ENCODE measurements at regions not wholly inside any gene's neighbourhood (a gene's known extent, or its start where the extent isn't known, plus 50 kb on each side); places are given as distances from the start of the nearest gene placed in this dataset.

DNA sequence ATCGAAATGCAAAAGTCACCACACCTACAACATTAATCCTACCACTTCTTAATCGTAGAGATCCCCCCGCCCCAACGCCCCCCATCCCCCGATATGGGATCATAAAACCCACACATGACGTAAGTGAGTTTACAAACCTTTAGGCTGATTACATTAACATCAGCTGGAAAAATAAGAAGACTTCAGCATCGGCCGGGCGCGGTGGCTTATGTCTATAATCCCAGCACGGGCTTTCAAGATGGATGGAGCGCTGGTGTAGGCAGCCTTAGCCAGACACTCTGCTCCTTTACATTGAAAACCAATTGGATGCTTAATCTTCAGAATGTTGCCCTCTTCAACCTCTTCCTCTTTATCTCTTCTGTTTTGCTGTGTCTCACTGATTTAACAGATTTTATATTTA, 1376.0 kb downstream of the MAT2B start:
- Histone ChIP-seq H3K4me1 (ENCODE audit: control insufficient read depth in 1 of 2, insufficient read depth in 2 of 2, low read length in 2 of 2) (no peaks in the 10 kb centered on the region), H3K27ac (ENCODE audit: low read depth in 1 of 2, low read length in 2 of 2) (no peak overlapping the region), H3K9ac (ENCODE audit: insufficient read depth, low read length, poor library complexity, severe bottlenecking) (no peak overlapping the region), H2AFZ (ENCODE audit: insufficient read depth, low read depth, low read length, poor library complexity, severe bottlenecking) (no peak overlapping the region), H3K9me3 (replicated peaks in 1 of 2; ENCODE audit: control insufficient read depth in 1 of 2, insufficient read depth in 1 of 2, low read length in 2 of 2) (peaks cover 0 to 12% of the 10 kb centered on the region in 2 donors), H3K4me3 (replicated peaks in 1 of 3; ENCODE audit: low read depth in 2 of 3, low read length in 3 of 3) (no peak overlapping the region), H4K20me1 (ENCODE audit: insufficient read depth, low read length) (no peaks in the 10 kb centered on the region), H3K27me3 (ENCODE audit: control insufficient read depth in 2 of 2, insufficient read depth in 2 of 2, low read length in 2 of 2) (no peaks in the 10 kb centered on the region), H3K4me2 (replicated peaks; ENCODE audit: extremely low read depth, low read length, poor library complexity, severe bottlenecking) (no peak overlapping the region), H3K36me3 (replicated peaks in 1 of 2; ENCODE audit: control insufficient read depth in 1 of 2, insufficient read depth in 2 of 2, low read length in 2 of 2) (no peaks in the 10 kb centered on the region), H3K79me2 (ENCODE audit: insufficient read depth, low read length) (no peaks in the 10 kb centered on the region)
- Mint-ChIP-seq H3K4me1 (no peaks in the 10 kb centered on the region), H3K27ac (no peak overlapping the region), H3K27me3 (ENCODE audit: low read depth in 3 of 3) (no peaks in the 10 kb centered on the region), H3K4me3 (no peak overlapping the region), H3K36me3 (no peaks in the 10 kb centered on the region), H3K9me3 (peaks cover under 1 to 13% (median 6%) of the 10 kb centered on the region in 7 donors)
- WGBS (ENCODE audit: insufficient coverage), result 87% methylated on average over 3 of the region's 12 CpGs
- TF ChIP-seq, protein P1, sequence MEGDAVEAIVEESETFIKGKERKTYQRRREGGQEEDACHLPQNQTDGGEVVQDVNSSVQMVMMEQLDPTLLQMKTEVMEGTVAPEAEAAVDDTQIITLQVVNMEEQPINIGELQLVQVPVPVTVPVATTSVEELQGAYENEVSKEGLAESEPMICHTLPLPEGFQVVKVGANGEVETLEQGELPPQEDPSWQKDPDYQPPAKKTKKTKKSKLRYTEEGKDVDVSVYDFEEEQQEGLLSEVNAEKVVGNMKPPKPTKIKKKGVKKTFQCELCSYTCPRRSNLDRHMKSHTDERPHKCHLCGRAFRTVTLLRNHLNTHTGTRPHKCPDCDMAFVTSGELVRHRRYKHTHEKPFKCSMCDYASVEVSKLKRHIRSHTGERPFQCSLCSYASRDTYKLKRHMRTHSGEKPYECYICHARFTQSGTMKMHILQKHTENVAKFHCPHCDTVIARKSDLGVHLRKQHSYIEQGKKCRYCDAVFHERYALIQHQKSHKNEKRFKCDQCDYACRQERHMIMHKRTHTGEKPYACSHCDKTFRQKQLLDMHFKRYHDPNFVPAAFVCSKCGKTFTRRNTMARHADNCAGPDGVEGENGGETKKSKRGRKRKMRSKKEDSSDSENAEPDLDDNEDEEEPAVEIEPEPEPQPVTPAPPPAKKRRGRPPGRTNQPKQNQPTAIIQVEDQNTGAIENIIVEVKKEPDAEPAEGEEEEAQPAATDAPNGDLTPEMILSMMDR (IDR thresholded peaks at IDR 0.05), result no peak
- DNase-seq, result no peak
- intact Hi-C loops (cut with micrococcal nuclease), result no loop called here

DNA sequence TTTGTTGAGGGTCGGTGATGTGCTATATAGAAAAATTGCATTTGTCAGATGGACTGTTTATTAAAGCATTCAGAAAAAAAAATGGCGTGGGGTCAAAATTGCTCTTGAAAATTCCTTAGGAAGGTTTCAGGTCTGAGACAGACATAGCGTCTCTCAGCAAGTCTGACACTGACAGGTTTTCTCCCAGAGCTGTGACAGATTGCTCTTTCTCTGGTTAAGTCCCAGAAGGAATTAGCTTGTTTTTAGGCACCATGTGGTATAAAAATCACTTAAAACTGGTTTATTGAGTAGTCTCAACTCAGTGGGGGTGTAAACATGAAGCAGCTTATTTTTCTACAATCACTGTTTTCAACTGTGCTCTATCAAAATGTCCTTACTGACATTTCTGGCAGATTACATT, 1379.8 kb downstream of the MAT2B start:
- no peaks in the 10 kb centered on the region for H3K27me3 ChIP-seq (ENCODE audit: control insufficient read depth in 2 of 2, insufficient read depth in 2 of 2, low read length in 2 of 2)
- H3K27ac Mint-ChIP-seq, result no peak overlapping the region
- H2AFZ ChIP-seq (ENCODE audit: insufficient read depth, low read depth, low read length, poor library complexity, severe bottlenecking), result no peak overlapping the region
- H3K4me2 ChIP-seq (replicated peaks; ENCODE audit: extremely low read depth, low read length, poor library complexity, severe bottlenecking), result no peak overlapping the region
- no peaks in the 10 kb centered on the region for H3K4me1 ChIP-seq (ENCODE audit: control insufficient read depth in 1 of 2, insufficient read depth in 2 of 2, low read length in 2 of 2)
- DNase-seq, result no peak
- H3K9ac ChIP-seq (ENCODE audit: insufficient read depth, low read length, poor library complexity, severe bottlenecking), result no peak overlapping the region
- peaks cover 0 to 14% (median 4%) of the 10 kb centered on the region in 7 donors for H3K9me3 Mint-ChIP-seq
- H3K27ac ChIP-seq (ENCODE audit: low read depth in 1 of 2, low read length in 2 of 2), result no peak overlapping the region
- H3K4me3 Mint-ChIP-seq, result no peak overlapping the region
- H3K27me3 Mint-ChIP-seq (ENCODE audit: low read depth in 3 of 3), result no peaks in the 10 kb centered on the region
- H3K36me3 Mint-ChIP-seq, result no peaks in the 10 kb centered on the region
- intact Hi-C loops (cut with micrococcal nuclease), result no loop called here
- no peaks in the 10 kb centered on the region for H3K79me2 ChIP-seq (ENCODE audit: insufficient read depth, low read length)
- TF ChIP-seq, protein P1 (IDR thresholded peaks at IDR 0.05), result no peak
- H3K4me3 ChIP-seq (replicated peaks in 1 of 3; ENCODE audit: low read depth in 2 of 3, low read length in 3 of 3), result no peak overlapping the region
- H3K4me1 Mint-ChIP-seq, result no peaks in the 10 kb centered on the region
- no peaks in the 10 kb centered on the region for H4K20me1 ChIP-seq (ENCODE audit: insufficient read depth, low read length)
- no peaks in the 10 kb centered on the region for H3K36me3 ChIP-seq (replicated peaks in 1 of 2; ENCODE audit: control insufficient read depth in 1 of 2, insufficient read depth in 2 of 2, low read length in 2 of 2)
- H3K9me3 ChIP-seq (replicated peaks in 1 of 2; ENCODE audit: control insufficient read depth in 1 of 2, insufficient read depth in 1 of 2, low read length in 2 of 2), result no peaks in the 10 kb centered on the region
- WGBS (ENCODE audit: insufficient coverage), result 86% methylated on average over 3 of the region's 3 CpGs

Data from CD14-positive monocyte (primary cell).